ENCODE measurements at regions not wholly inside any gene's neighbourhood (a gene's known extent, or its start where the extent isn't known, plus 50 kb on each side); places are given as distances from the start of the nearest gene placed in this dataset.

- no peaks in the 10 kb centered on the region for H3K4me1 ChIP-seq (ENCODE audit: low read depth)
- H3K27ac ChIP-seq = no peak overlapping the region
- no peak overlapping the region for H3K4me3 ChIP-seq
- no peak for DNase-seq (ENCODE audit: low read depth in 1 of 2, low spot score in 1 of 2)
- no peak for TF ChIP-seq CTCF (IDR thresholded peaks at IDR 0.05; ENCODE audit: low read depth, low read length)
- H3K36me3 ChIP-seq = no peaks in the 10 kb centered on the region
- peaks cover 46% of the 10 kb centered on the region for H3K27me3 ChIP-seq
- no peaks in the 10 kb centered on the region for H3K9me3 ChIP-seq (ENCODE audit: low read depth)
Observed at GRCh38 chr22:48491451-48491941, 1336.2 kb downstream of the BRD1 start.

- peak overlapping the region; percentile 46 for H3K4me3 ChIP-seq
- no peak overlapping the region for H3K27ac ChIP-seq
- H3K4me1 ChIP-seq (ENCODE audit: low read depth) = no peaks in the 10 kb centered on the region
- H3K9me3 ChIP-seq (ENCODE audit: low read depth) = no peaks in the 10 kb centered on the region
- H3K27me3 ChIP-seq = peaks cover 51% of the 10 kb centered on the region
- TF ChIP-seq CTCF (IDR thresholded peaks at IDR 0.05; ENCODE audit: low read depth, low read length) = no peak
- no peaks in the 10 kb centered on the region for H3K36me3 ChIP-seq
- DNase-seq (ENCODE audit: low read depth in 1 of 2, low spot score in 1 of 2) = no peak
Observed at GRCh38 chr22:48490500-48491411, 1336.9 kb downstream of the BRD1 start.

GRCh38 chr22:48489551-48490499, 1337.8 kb downstream of the BRD1 start:
- H3K36me3 ChIP-seq = no peaks in the 10 kb centered on the region
- H3K4me1 ChIP-seq (ENCODE audit: low read depth) = no peaks in the 10 kb centered on the region
- peak; percentile 21 to 24 for DNase-seq (ENCODE audit: low read depth in 1 of 2, low spot score in 1 of 2)
- no peak for TF ChIP-seq CTCF (IDR thresholded peaks at IDR 0.05; ENCODE audit: low read depth, low read length)
- peak overlapping the region; percentile 46 for H3K4me3 ChIP-seq
- H3K27me3 ChIP-seq = peaks cover 57% of the 10 kb centered on the region
- no peak overlapping the region for H3K27ac ChIP-seq
- H3K9me3 ChIP-seq (ENCODE audit: low read depth) = no peaks in the 10 kb centered on the region

GRCh38 chr22:48488611-48489511, 1338.8 kb downstream of the BRD1 start:
- Histone ChIP-seq H3K9me3 (ENCODE audit: low read depth) (no peaks in the 10 kb centered on the region), H3K36me3 (no peaks in the 10 kb centered on the region), H3K4me3 (no peak overlapping the region), H3K27me3 (peaks cover 58% of the 10 kb centered on the region), H3K27ac (no peak overlapping the region), H3K4me1 (ENCODE audit: low read depth) (no peaks in the 10 kb centered on the region)
- TF ChIP-seq CTCF (IDR thresholded peaks at IDR 0.05; ENCODE audit: low read depth, low read length) = no peak
- peak in 1 of 2 donors; percentile 34 for DNase-seq (ENCODE audit: low read depth in 1 of 2, low spot score in 1 of 2)

- Histone ChIP-seq H3K4me1 (ENCODE audit: low read depth) (no peaks in the 10 kb centered on the region), H3K4me3 (no peak overlapping the region), H3K36me3 (no peaks in the 10 kb centered on the region), H3K27me3 (peaks cover 58% of the 10 kb centered on the region), H3K27ac (no peak overlapping the region), H3K9me3 (ENCODE audit: low read depth) (no peaks in the 10 kb centered on the region)
- no peak for DNase-seq (ENCODE audit: low read depth in 1 of 2, low spot score in 1 of 2)
- no peak for TF ChIP-seq CTCF (IDR thresholded peaks at IDR 0.05; ENCODE audit: low read depth, low read length)
Observed at GRCh38 chr22:48488149-48488551, 1339.5 kb downstream of the BRD1 start.
